HL-60/S4 treated with phorbol 12-myristate 13-acetate at 8.2 ng/mL for 4 days and 3 days (cell line): ENCODE measurements at regions not wholly inside any gene's neighbourhood (a gene's known extent, or its start where the extent isn't known, plus 50 kb on each side); places are given as distances from the start of the nearest gene placed in this dataset.

Experiments used
- in situ Hi-C: fragments of 300-500 bp; cut with MboI; formaldehyde crosslinking; loops from 2 replicates; pipeline ENCODE4 v1.15.0; 2022; ENCODE audit warnings: low sequenced_read_pairs

- in situ Hi-C loops = no loop called here
Observed at GRCh38 chr1:38370716-38371504, 324.3 kb upstream of the POU3F1 start.

- in situ Hi-C loops = no loop called here
Observed at GRCh38 chr1:38365242-38365641, 318.6 kb upstream of the POU3F1 start.

- in situ Hi-C loops = no loop called here
Observed at GRCh38 chr1:38361566-38361965, 315.0 kb upstream of the POU3F1 start.

GRCh38 chr1:38360807-38361206, 314.2 kb upstream of the POU3F1 start:
- in situ Hi-C loops = no loop called here

GRCh38 chr1:38353956-38354355, 307.4 kb upstream of the POU3F1 start:
- in situ Hi-C loops = no loop called here

- in situ Hi-C loops = no loop called here
Observed at GRCh38 chr1:38352869-38353268, 306.3 kb upstream of the POU3F1 start.

- in situ Hi-C loops = no loop called here
Observed at GRCh38 chr1:38347446-38348175, 301.0 kb upstream of the POU3F1 start.

- in situ Hi-C loops = no loop called here
Observed at GRCh38 chr1:38344716-38345115, 298.1 kb upstream of the POU3F1 start.

- in situ Hi-C loops = no loop called here
Observed at GRCh38 chr1:38341694-38342093, 295.1 kb upstream of the POU3F1 start.

GRCh38 chr1:38340409-38340808, 293.8 kb upstream of the POU3F1 start:
- in situ Hi-C loops = no loop called here

- in situ Hi-C loops = no loop called here
Observed at GRCh38 chr1:38337711-38338110, 291.1 kb upstream of the POU3F1 start.

GRCh38 chr1:38336961-38337360, 290.4 kb upstream of the POU3F1 start:
- in situ Hi-C loops = no loop called here

- in situ Hi-C loops = no loop called here
Observed at GRCh38 chr1:38336301-38336923, 289.8 kb upstream of the POU3F1 start.

- in situ Hi-C loops = no loop called here
Observed at GRCh38 chr1:38334930-38335592, 288.5 kb upstream of the POU3F1 start.

GRCh38 chr1:38332649-38333310, 286.2 kb upstream of the POU3F1 start:
- in situ Hi-C loops = no loop called here

- in situ Hi-C loops = no loop called here
Observed at GRCh38 chr1:38331496-38332210, 285.1 kb upstream of the POU3F1 start.

- in situ Hi-C loops = no loop called here
Observed at GRCh38 chr1:38330799-38331198, 284.2 kb upstream of the POU3F1 start.

- in situ Hi-C loops = no loop called here
Observed at GRCh38 chr1:38329644-38330043, 283.1 kb upstream of the POU3F1 start.

- in situ Hi-C loops = no loop called here
Observed at GRCh38 chr1:38328278-38329035, 281.9 kb upstream of the POU3F1 start.
